ENCODE measurements at regions not wholly inside any gene's neighbourhood (a gene's known extent, or its start where the extent isn't known, plus 50 kb on each side); places are given as distances from the start of the nearest gene placed in this dataset.

DNA sequence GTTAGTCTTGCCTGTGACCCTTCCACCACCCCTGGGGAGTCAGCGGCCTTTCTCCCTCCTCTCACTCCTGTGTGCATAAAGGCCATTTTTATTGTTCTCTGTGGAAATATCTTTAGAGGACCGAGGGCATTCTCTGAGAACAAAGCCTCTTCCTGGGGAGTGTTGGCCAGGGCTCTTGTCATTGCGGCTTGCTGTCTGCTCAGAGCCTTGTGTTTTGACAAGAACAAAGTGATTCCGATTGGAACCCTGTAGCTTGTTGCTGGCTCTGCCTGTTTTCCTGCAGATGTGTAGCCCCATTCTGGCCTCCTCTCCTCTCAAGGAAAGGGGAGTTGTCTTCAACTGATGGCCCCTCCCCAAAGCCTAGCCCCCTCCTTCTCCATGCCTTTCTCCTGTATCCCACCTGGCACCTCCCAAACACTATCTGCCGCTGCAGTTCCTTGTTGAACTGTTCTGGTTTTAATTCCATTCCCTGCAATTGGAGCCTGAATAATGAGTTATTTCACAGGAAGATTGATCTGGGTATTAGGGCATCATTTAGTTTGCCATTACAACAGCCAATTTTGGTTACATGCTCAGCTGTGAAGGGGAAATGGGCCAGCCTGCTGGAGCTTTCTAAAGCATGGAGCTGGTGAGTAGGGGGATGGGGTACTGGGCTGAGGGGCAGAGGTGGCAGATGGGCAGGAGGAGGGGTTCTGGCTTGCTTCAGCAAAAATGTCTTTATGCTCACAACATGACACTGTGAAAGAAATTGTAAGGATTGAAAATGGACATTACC is 252.5 kb downstream of the LRFN2 start:
- TF ChIP-seq ZNF274 (IDR thresholded peaks at IDR 0.05; ENCODE audit: low read depth, low read length) = no peak
- TF ChIP-seq YY1 (IDR thresholded peaks at IDR 0.05; ENCODE audit: insufficient read depth, insufficient read length) = no peak

All from NT2/D1 (cell line).